ENCODE measurements at regions not wholly inside any gene's neighbourhood (a gene's known extent, or its start where the extent isn't known, plus 50 kb on each side); places are given as distances from the start of the nearest gene placed in this dataset.

- WGBS, 2 donors = 80 to 91% methylated on average over 5 of the region's 5 CpGs
- no peaks in the 10 kb centered on the region for H3K27me3 ChIP-seq (ENCODE audit: control insufficient read depth in 1 of 2, insufficient read depth in 2 of 2, low read length in 2 of 2)
- H3K9me3 ChIP-seq (ENCODE audit: control insufficient read depth in 2 of 2, insufficient read depth in 1 of 2, low read depth in 1 of 2, low read length in 1 of 2) = no peaks in the 10 kb centered on the region
- H3K27ac ChIP-seq (ENCODE audit: low read depth in 2 of 2, low read length in 1 of 2) = no peak overlapping the region
- H3K36me3 ChIP-seq (ENCODE audit: control insufficient read depth in 2 of 2, insufficient read depth in 2 of 2, low read length in 1 of 2) = no peaks in the 10 kb centered on the region
- H3K4me3 ChIP-seq (ENCODE audit: low read depth in 1 of 2, low read length in 2 of 2) = no peak overlapping the region
- H3K4me1 ChIP-seq (ENCODE audit: control insufficient read depth in 2 of 2, insufficient read depth in 2 of 2, low read length in 1 of 2) = no peaks in the 10 kb centered on the region
Measured at GRCh38 chr3:25967385-25967784, 177.5 kb downstream of the OXSM start.

- no peak overlapping the region for H3K27ac ChIP-seq (ENCODE audit: low read depth in 2 of 2, low read length in 1 of 2)
- WGBS, 2 donors = 50 to 61% methylated on average over 2 of the region's 2 CpGs
Measured at GRCh38 chr3:25971736-25972135, 181.8 kb downstream of the OXSM start.

GRCh38 chr3:25973122-25973521 lies 183.2 kb downstream of the OXSM start:
- no peaks in the 10 kb centered on the region for H3K4me1 ChIP-seq (ENCODE audit: control insufficient read depth in 2 of 2, insufficient read depth in 2 of 2, low read length in 1 of 2)
- WGBS, 2 donors = 36 to 38% methylated on average over 1 of the region's 1 CpG

More at GRCh38 chr3:25971736-25972135, 181.8 kb downstream of the OXSM start:
- Histone ChIP-seq H3K27me3 (ENCODE audit: control insufficient read depth in 1 of 2, insufficient read depth in 2 of 2, low read length in 2 of 2) (no peaks in the 10 kb centered on the region), H3K9me3 (ENCODE audit: control insufficient read depth in 2 of 2, insufficient read depth in 1 of 2, low read depth in 1 of 2, low read length in 1 of 2) (no peaks in the 10 kb centered on the region), H3K4me3 (ENCODE audit: low read depth in 1 of 2, low read length in 2 of 2) (no peak overlapping the region), H3K4me1 (ENCODE audit: control insufficient read depth in 2 of 2, insufficient read depth in 2 of 2, low read length in 1 of 2) (no peaks in the 10 kb centered on the region), H3K36me3 (ENCODE audit: control insufficient read depth in 2 of 2, insufficient read depth in 2 of 2, low read length in 1 of 2) (no peaks in the 10 kb centered on the region)

GRCh38 chr3:25982756-25983155 lies 192.9 kb downstream of the OXSM start:
- no peak overlapping the region for H3K4me3 ChIP-seq (ENCODE audit: low read depth in 1 of 2, low read length in 2 of 2)
- WGBS, 2 donors = 27 to 33% methylated on average over 1 of the region's 1 CpG
- H3K36me3 ChIP-seq (ENCODE audit: control insufficient read depth in 2 of 2, insufficient read depth in 2 of 2, low read length in 1 of 2) = no peaks in the 10 kb centered on the region
- H3K27ac ChIP-seq (ENCODE audit: low read depth in 2 of 2, low read length in 1 of 2) = no peak overlapping the region
- H3K9me3 ChIP-seq (ENCODE audit: control insufficient read depth in 2 of 2, insufficient read depth in 1 of 2, low read depth in 1 of 2, low read length in 1 of 2) = no peaks in the 10 kb centered on the region
- no peaks in the 10 kb centered on the region for H3K27me3 ChIP-seq (ENCODE audit: control insufficient read depth in 1 of 2, insufficient read depth in 2 of 2, low read length in 2 of 2)
- H3K4me1 ChIP-seq (ENCODE audit: control insufficient read depth in 2 of 2, insufficient read depth in 2 of 2, low read length in 1 of 2) = no peaks in the 10 kb centered on the region

More at GRCh38 chr3:25973122-25973521, 183.2 kb downstream of the OXSM start:
- no peak overlapping the region for H3K4me3 ChIP-seq (ENCODE audit: low read depth in 1 of 2, low read length in 2 of 2)
- no peaks in the 10 kb centered on the region for H3K9me3 ChIP-seq (ENCODE audit: control insufficient read depth in 2 of 2, insufficient read depth in 1 of 2, low read depth in 1 of 2, low read length in 1 of 2)
- no peaks in the 10 kb centered on the region for H3K27me3 ChIP-seq (ENCODE audit: control insufficient read depth in 1 of 2, insufficient read depth in 2 of 2, low read length in 2 of 2)
- no peak overlapping the region for H3K27ac ChIP-seq (ENCODE audit: low read depth in 2 of 2, low read length in 1 of 2)
- no peaks in the 10 kb centered on the region for H3K36me3 ChIP-seq (ENCODE audit: control insufficient read depth in 2 of 2, insufficient read depth in 2 of 2, low read length in 1 of 2)

- H3K27ac ChIP-seq (ENCODE audit: low read depth in 2 of 2, low read length in 1 of 2) = no peak overlapping the region
- no peaks in the 10 kb centered on the region for H3K36me3 ChIP-seq (ENCODE audit: control insufficient read depth in 2 of 2, insufficient read depth in 2 of 2, low read length in 1 of 2)
- WGBS, 2 donors = 77 to 88% methylated on average over 1 of the region's 1 CpG
- no peaks in the 10 kb centered on the region for H3K4me1 ChIP-seq (ENCODE audit: control insufficient read depth in 2 of 2, insufficient read depth in 2 of 2, low read length in 1 of 2)
- H3K4me3 ChIP-seq (ENCODE audit: low read depth in 1 of 2, low read length in 2 of 2) = no peak overlapping the region
- H3K9me3 ChIP-seq (ENCODE audit: control insufficient read depth in 2 of 2, insufficient read depth in 1 of 2, low read depth in 1 of 2, low read length in 1 of 2) = no peaks in the 10 kb centered on the region
- H3K27me3 ChIP-seq (ENCODE audit: control insufficient read depth in 1 of 2, insufficient read depth in 2 of 2, low read length in 2 of 2) = no peaks in the 10 kb centered on the region
Measured at GRCh38 chr3:25985621-25986020, 195.7 kb downstream of the OXSM start.

- WGBS, 2 donors = 91 to 92% methylated on average over 3 of the region's 3 CpGs
- H3K27me3 ChIP-seq (ENCODE audit: control insufficient read depth in 1 of 2, insufficient read depth in 2 of 2, low read length in 2 of 2) = no peaks in the 10 kb centered on the region
- no peak overlapping the region for H3K27ac ChIP-seq (ENCODE audit: low read depth in 2 of 2, low read length in 1 of 2)
- H3K4me3 ChIP-seq (ENCODE audit: low read depth in 1 of 2, low read length in 2 of 2) = no peak overlapping the region
- H3K36me3 ChIP-seq (ENCODE audit: control insufficient read depth in 2 of 2, insufficient read depth in 2 of 2, low read length in 1 of 2) = no peaks in the 10 kb centered on the region
- no peaks in the 10 kb centered on the region for H3K4me1 ChIP-seq (ENCODE audit: control insufficient read depth in 2 of 2, insufficient read depth in 2 of 2, low read length in 1 of 2)
- no peaks in the 10 kb centered on the region for H3K9me3 ChIP-seq (ENCODE audit: control insufficient read depth in 2 of 2, insufficient read depth in 1 of 2, low read depth in 1 of 2, low read length in 1 of 2)
Measured at GRCh38 chr3:25992606-25993005, 202.7 kb downstream of the OXSM start.

GRCh38 chr3:26004172-26004571 lies 214.3 kb downstream of the OXSM start:
- Histone ChIP-seq H3K27ac (ENCODE audit: low read depth in 2 of 2, low read length in 1 of 2) (no peak overlapping the region), H3K9me3 (ENCODE audit: control insufficient read depth in 2 of 2, insufficient read depth in 1 of 2, low read depth in 1 of 2, low read length in 1 of 2) (no peaks in the 10 kb centered on the region), H3K36me3 (ENCODE audit: control insufficient read depth in 2 of 2, insufficient read depth in 2 of 2, low read length in 1 of 2) (no peaks in the 10 kb centered on the region)

GRCh38 chr3:26011276-26011675 lies 221.4 kb downstream of the OXSM start:
- no peaks in the 10 kb centered on the region for H3K36me3 ChIP-seq (ENCODE audit: control insufficient read depth in 2 of 2, insufficient read depth in 2 of 2, low read length in 1 of 2)
- H3K4me3 ChIP-seq (ENCODE audit: low read depth in 1 of 2, low read length in 2 of 2) = no peak overlapping the region
- H3K9me3 ChIP-seq (ENCODE audit: control insufficient read depth in 2 of 2, insufficient read depth in 1 of 2, low read depth in 1 of 2, low read length in 1 of 2) = no peaks in the 10 kb centered on the region
- 83 to 86% methylated on average over 6 of the region's 6 CpGs for WGBS, 2 donors
- H3K27me3 ChIP-seq (ENCODE audit: control insufficient read depth in 1 of 2, insufficient read depth in 2 of 2, low read length in 2 of 2) = peaks cover 0 to 3% of the 10 kb centered on the region in 2 donors
- no peaks in the 10 kb centered on the region for H3K4me1 ChIP-seq (ENCODE audit: control insufficient read depth in 2 of 2, insufficient read depth in 2 of 2, low read length in 1 of 2)
- H3K27ac ChIP-seq (ENCODE audit: low read depth in 2 of 2, low read length in 1 of 2) = no peak overlapping the region

More at GRCh38 chr3:26004172-26004571, 214.3 kb downstream of the OXSM start:
- Histone ChIP-seq H3K4me1 (ENCODE audit: control insufficient read depth in 2 of 2, insufficient read depth in 2 of 2, low read length in 1 of 2) (no peaks in the 10 kb centered on the region), H3K27me3 (ENCODE audit: control insufficient read depth in 1 of 2, insufficient read depth in 2 of 2, low read length in 2 of 2) (no peaks in the 10 kb centered on the region), H3K4me3 (ENCODE audit: low read depth in 1 of 2, low read length in 2 of 2) (no peak overlapping the region)

- no peaks in the 10 kb centered on the region for H3K4me1 ChIP-seq (ENCODE audit: control insufficient read depth in 2 of 2, insufficient read depth in 2 of 2, low read length in 1 of 2)
- WGBS, 2 donors = 88 to 94% methylated on average over 3 of the region's 3 CpGs
- no peaks in the 10 kb centered on the region for H3K9me3 ChIP-seq (ENCODE audit: control insufficient read depth in 2 of 2, insufficient read depth in 1 of 2, low read depth in 1 of 2, low read length in 1 of 2)
- peaks cover 0 to 3% of the 10 kb centered on the region in 2 donors for H3K27me3 ChIP-seq (ENCODE audit: control insufficient read depth in 1 of 2, insufficient read depth in 2 of 2, low read length in 2 of 2)
- no peaks in the 10 kb centered on the region for H3K36me3 ChIP-seq (ENCODE audit: control insufficient read depth in 2 of 2, insufficient read depth in 2 of 2, low read length in 1 of 2)
- no peak overlapping the region for H3K27ac ChIP-seq (ENCODE audit: low read depth in 2 of 2, low read length in 1 of 2)
- no peak overlapping the region for H3K4me3 ChIP-seq (ENCODE audit: low read depth in 1 of 2, low read length in 2 of 2)
Measured at GRCh38 chr3:26012241-26012745, 222.4 kb downstream of the OXSM start.

GRCh38 chr3:26015752-26016151 lies 225.9 kb downstream of the OXSM start:
- Histone ChIP-seq H3K4me1 (ENCODE audit: control insufficient read depth in 2 of 2, insufficient read depth in 2 of 2, low read length in 1 of 2) (no peaks in the 10 kb centered on the region), H3K27me3 (ENCODE audit: control insufficient read depth in 1 of 2, insufficient read depth in 2 of 2, low read length in 2 of 2) (peaks cover 0 to 3% of the 10 kb centered on the region in 2 donors), H3K9me3 (ENCODE audit: control insufficient read depth in 2 of 2, insufficient read depth in 1 of 2, low read depth in 1 of 2, low read length in 1 of 2) (no peaks in the 10 kb centered on the region), H3K4me3 (ENCODE audit: low read depth in 1 of 2, low read length in 2 of 2) (no peak overlapping the region), H3K36me3 (ENCODE audit: control insufficient read depth in 2 of 2, insufficient read depth in 2 of 2, low read length in 1 of 2) (no peaks in the 10 kb centered on the region), H3K27ac (ENCODE audit: low read depth in 2 of 2, low read length in 1 of 2) (no peak overlapping the region)
- WGBS, 2 donors = 91 to 94% methylated on average over 5 of the region's 5 CpGs
